Mesenchymal stem cell (in vitro differentiated cells and primary cell): ENCODE measurements at regions not wholly inside any gene's neighbourhood (a gene's known extent, or its start where the extent isn't known, plus 50 kb on each side); places are given as distances from the start of the nearest gene placed in this dataset.

Experiments used
- DNase-seq: peaks from one replicate; pipeline ENCODE4 v3.0.0-alpha.2; 2013
- H2AFZ ChIP-seq: one replicate; pipeline ENCODE4 v1.6.1; 2013; ENCODE audit warnings: low read depth, mild to moderate bottlenecking, control low read depth, inconsistent platforms, low read length, moderate library complexity
- H2AK5ac ChIP-seq: 2 replicates; pipeline ENCODE4 v1.6.1; 2013; ENCODE audit warnings: low read length, moderate library complexity, mild to moderate bottlenecking, inconsistent platforms; ENCODE audit not compliant: severe bottlenecking
- H2BK120ac ChIP-seq: one replicate; pipeline ENCODE4 v1.6.1; 2013; ENCODE audit warnings: low read depth, mild to moderate bottlenecking, inconsistent platforms, low read length, moderate library complexity
- H2BK12ac ChIP-seq, 2 experiments: one replicate each; pipeline ENCODE4 v1.6.1; 2013; ENCODE audit warnings: inconsistent platforms in 2 of 2, low read length in 2 of 2, mild to moderate bottlenecking in 2 of 2, moderate library complexity in 2 of 2, control low read depth in 1 of 2
- H2BK15ac ChIP-seq: one replicate; pipeline ENCODE4 v1.6.1; 2013; ENCODE audit warnings: mild to moderate bottlenecking, low read depth, inconsistent platforms; ENCODE audit not compliant: poor library complexity, severe bottlenecking
- H2BK5ac ChIP-seq: 2 replicates; pipeline ENCODE4 v1.6.1; 2013; ENCODE audit warnings: low read depth, mild to moderate bottlenecking, low read length, control low read depth, inconsistent platforms; ENCODE audit not compliant: poor library complexity, severe bottlenecking
- H3K14ac ChIP-seq, 2 experiments: one replicate each; pipeline ENCODE4 v1.6.1; 2013; ENCODE audit warnings: inconsistent platforms in 2 of 2, low read length in 2 of 2, control low read depth in 1 of 2, mild to moderate bottlenecking in 1 of 2, moderate library complexity in 1 of 2
- H3K18ac ChIP-seq, 2 experiments: one replicate each; pipeline ENCODE4 v1.6.1; 2013; ENCODE audit warnings: inconsistent platforms in 2 of 2, low read length in 2 of 2, control low read depth in 1 of 2, low read depth in 1 of 2, mild to moderate bottlenecking in 1 of 2
- H3K23ac ChIP-seq, 2 experiments: one replicate each; pipeline ENCODE4 v1.6.1; 2013; ENCODE audit warnings: inconsistent platforms in 2 of 2, low read length in 2 of 2, mild to moderate bottlenecking in 2 of 2, moderate library complexity in 2 of 2, control low read depth in 1 of 2
- H3K27ac ChIP-seq: 2 replicates; pipeline ENCODE4 v1.5.1; 2013; ENCODE audit warnings: mild to moderate bottlenecking, moderate library complexity, low read length, control low read depth, inconsistent platforms; ENCODE audit not compliant: poor library complexity, severe bottlenecking
- H3K27me3 ChIP-seq, 2 experiments: 2 replicates each; pipeline versions ENCODE4 v1.6.1 to v1.7.0; 2013; ENCODE audit warnings: low read length in 2 of 2, mild to moderate bottlenecking in 2 of 2, moderate library complexity in 2 of 2, control low read depth in 1 of 2, inconsistent platforms in 1 of 2; ENCODE audit not compliant: control insufficient read depth in 1 of 2, insufficient read depth in 1 of 2
- H3K36me3 ChIP-seq, 2 experiments: 2 replicates each; pipeline versions ENCODE4 v1.6.1 to v1.7.0; 2013; ENCODE audit warnings: low read length in 2 of 2, control low read depth in 1 of 2, inconsistent platforms in 1 of 2, low read depth in 1 of 2, mild to moderate bottlenecking in 1 of 2; ENCODE audit not compliant: insufficient read depth in 2 of 2, control insufficient read depth in 1 of 2
- H3K4ac ChIP-seq, 2 experiments: one replicate each; pipeline ENCODE4 v1.6.1; 2013; ENCODE audit warnings: inconsistent platforms in 2 of 2, low read length in 2 of 2, mild to moderate bottlenecking in 2 of 2, moderate library complexity in 2 of 2, control low read depth in 1 of 2, low read depth in 1 of 2
- H3K4me1 ChIP-seq: 2 replicates; pipeline ENCODE4 v1.6.1; 2013; ENCODE audit warnings: low read depth, low read length, control low read depth; ENCODE audit not compliant: control insufficient read depth, insufficient read depth
- H3K4me2 ChIP-seq: 2 replicates; pipeline ENCODE4 v1.6.1; 2013; ENCODE audit warnings: low read length, mild to moderate bottlenecking, inconsistent platforms; ENCODE audit not compliant: poor library complexity, severe bottlenecking
- H3K4me3 ChIP-seq, 2 experiments: 2 replicates each; pipeline versions ENCODE4 v1.5.1 to v1.7.0; 2013; ENCODE audit warnings: low read length in 2 of 2, mild to moderate bottlenecking in 2 of 2, control low read depth in 1 of 2, low read depth in 1 of 2; ENCODE audit not compliant: insufficient read depth in 1 of 2
- H3K79me1 ChIP-seq: replicated peaks from 2 replicates; pipeline ENCODE4 v1.6.1; 2013; ENCODE audit warnings: mild to moderate bottlenecking, control low read depth, low read length, inconsistent platforms; ENCODE audit not compliant: poor library complexity, severe bottlenecking
- H3K9ac ChIP-seq: 2 replicates; pipeline ENCODE4 v1.7.0; 2013; ENCODE audit warnings: mild to moderate bottlenecking, low read length, moderate library complexity
- H3K9me3 ChIP-seq: 2 replicates; pipeline ENCODE4 v1.7.0; 2013; ENCODE audit warnings: mild to moderate bottlenecking, low read length; ENCODE audit not compliant: control insufficient read depth
- H4K8ac ChIP-seq: one replicate; pipeline ENCODE4 v1.6.1; 2013; ENCODE audit warnings: inconsistent platforms, mild to moderate bottlenecking, low read length, moderate library complexity
- H4K91ac ChIP-seq: one replicate; pipeline ENCODE4 v1.6.1; 2013; ENCODE audit warnings: mild to moderate bottlenecking, low read length, inconsistent platforms
- WGBS: methylation state at CpG from one replicate; pipeline ENCODE4 v1.1.7; 2013; ENCODE audit warnings: mixed read lengths; 5-methylcytosine and 5-hydroxymethylcytosine counted together

- Histone ChIP-seq H2BK120ac (no peak overlapping the region), H2AFZ (no peak overlapping the region), H4K8ac (no peak overlapping the region), H2BK12ac (no peak overlapping the region), H3K18ac (no peak overlapping the region), H3K4me1 (no peaks in the 10 kb centered on the region), H3K4me3 (no peak overlapping the region), H2AK5ac (no peak overlapping the region), H2BK15ac (no peak overlapping the region), H3K9ac (no peak overlapping the region), H4K91ac (no peak overlapping the region), H3K9me3 (no peaks in the 10 kb centered on the region), H3K27me3 (no peaks in the 10 kb centered on the region), H2BK5ac (no peak overlapping the region), H3K36me3 (no peaks in the 10 kb centered on the region), H3K27ac (no peak overlapping the region), H3K79me1 (no peaks in the 10 kb centered on the region), H3K4me2 (no peak overlapping the region), H3K23ac (no peak overlapping the region), H3K4ac (no peak overlapping the region), H3K14ac (no peak overlapping the region)
- no peak for DNase-seq
- no CpG with 5 or more reads among the region's 1 CpG for WGBS
Measured at GRCh38 chrX:98605941-98606340, 1722.2 kb downstream of the RPA4 start.

DNA sequence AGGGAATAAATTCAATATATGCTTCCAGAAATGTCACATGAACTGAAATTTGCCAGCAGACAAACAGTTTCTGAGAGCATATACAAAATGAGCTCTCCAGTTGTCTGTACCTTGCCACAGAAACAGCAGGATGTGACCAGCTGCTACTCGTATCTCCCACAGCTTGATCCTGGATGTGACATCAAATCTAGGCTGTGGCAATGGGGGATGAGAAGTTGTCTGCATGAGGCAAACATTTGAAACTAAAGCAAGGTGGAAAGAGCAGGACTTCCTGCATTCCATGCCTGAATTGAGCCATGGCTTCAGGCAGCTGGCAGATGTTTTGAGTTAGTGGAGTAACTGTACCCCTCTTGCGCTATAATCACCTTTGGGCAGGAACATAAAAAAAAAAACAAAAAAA lies 1724.0 kb downstream of the RPA4 start:
- DNase-seq, result peak; percentile 1
- H3K23ac ChIP-seq, result no peak overlapping the region
- no peak overlapping the region for H3K4ac ChIP-seq
- no peaks in the 10 kb centered on the region for H3K9me3 ChIP-seq
- peak overlapping the region in 1 of 2 experiments; percentile 5 for H3K18ac ChIP-seq
- WGBS, result 73% methylated on average over 1 of the region's 2 CpGs
- H3K4me1 ChIP-seq, result no peaks in the 10 kb centered on the region
- H2AK5ac ChIP-seq, result no peak overlapping the region
- H3K9ac ChIP-seq, result no peak overlapping the region
- no peak overlapping the region for H2BK120ac ChIP-seq
- no peak overlapping the region for H3K14ac ChIP-seq
- H3K27ac ChIP-seq, result no peak overlapping the region
- no peak overlapping the region for H2BK15ac ChIP-seq
- H3K79me1 ChIP-seq, result no peaks in the 10 kb centered on the region
- no peaks in the 10 kb centered on the region for H3K27me3 ChIP-seq
- H2BK12ac ChIP-seq, result no peak overlapping the region
- H3K4me2 ChIP-seq, result no peak overlapping the region
- no peak overlapping the region for H3K4me3 ChIP-seq
- H3K36me3 ChIP-seq, result no peaks in the 10 kb centered on the region
- no peak overlapping the region for H2AFZ ChIP-seq
- no peak overlapping the region for H4K91ac ChIP-seq
- no peak overlapping the region for H4K8ac ChIP-seq
- H2BK5ac ChIP-seq, result no peak overlapping the region

DNA sequence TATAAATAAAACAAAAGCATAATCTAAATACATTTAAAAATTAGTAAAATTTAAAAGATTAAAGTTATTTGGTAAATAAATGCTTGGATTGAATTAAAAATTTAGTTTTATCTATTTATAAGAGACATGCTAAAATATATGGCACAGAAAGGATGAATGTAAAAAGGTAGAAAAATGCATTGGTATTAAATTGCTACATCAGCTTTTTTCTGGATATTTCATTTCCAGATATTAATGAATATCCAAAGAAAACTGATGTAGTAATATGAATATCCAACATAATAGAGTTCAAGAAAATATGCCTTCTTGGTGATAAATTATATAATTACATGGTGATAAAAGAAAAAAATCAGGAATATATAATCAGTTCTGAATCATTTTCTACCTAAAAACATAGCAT lies 1743.9 kb downstream of the RPA4 start:
- no peak overlapping the region for H3K27ac ChIP-seq
- H3K4me2 ChIP-seq, result no peak overlapping the region
- no peaks in the 10 kb centered on the region for H3K79me1 ChIP-seq
- no peak overlapping the region for H3K14ac ChIP-seq
- H3K36me3 ChIP-seq, result no peaks in the 10 kb centered on the region
- H4K91ac ChIP-seq, result no peak overlapping the region
- no peak overlapping the region for H3K23ac ChIP-seq
- no peak for DNase-seq
- no peak overlapping the region for H3K4ac ChIP-seq
- H2BK15ac ChIP-seq, result no peak overlapping the region
- no peak overlapping the region for H3K18ac ChIP-seq
- H2BK5ac ChIP-seq, result no peak overlapping the region
- H2AK5ac ChIP-seq, result no peak overlapping the region
- H3K27me3 ChIP-seq, result no peaks in the 10 kb centered on the region
- H2AFZ ChIP-seq, result no peak overlapping the region
- no peak overlapping the region for H2BK12ac ChIP-seq
- H3K9ac ChIP-seq, result no peak overlapping the region
- H4K8ac ChIP-seq, result no peak overlapping the region
- no peak overlapping the region for H2BK120ac ChIP-seq
- no peak overlapping the region for H3K4me3 ChIP-seq
- H3K9me3 ChIP-seq, result no peaks in the 10 kb centered on the region
- no peaks in the 10 kb centered on the region for H3K4me1 ChIP-seq

GRCh38 chrX:98637451-98637850 lies 1753.7 kb downstream of the RPA4 start:
- no peak overlapping the region for H4K91ac ChIP-seq
- no peak overlapping the region for H3K4me2 ChIP-seq
- no peak overlapping the region for H3K18ac ChIP-seq
- no peak overlapping the region for H2BK120ac ChIP-seq
- H3K23ac ChIP-seq, result no peak overlapping the region
- no peaks in the 10 kb centered on the region for H3K27me3 ChIP-seq
- H2AFZ ChIP-seq, result no peak overlapping the region
- H3K4me1 ChIP-seq, result no peaks in the 10 kb centered on the region
- no peak overlapping the region for H3K27ac ChIP-seq
- H2BK12ac ChIP-seq, result no peak overlapping the region
- H3K9me3 ChIP-seq, result peaks cover 7% of the 10 kb centered on the region
- no peak overlapping the region for H3K9ac ChIP-seq
- H2BK5ac ChIP-seq, result no peak overlapping the region
- no peak overlapping the region for H4K8ac ChIP-seq
- no peak overlapping the region for H3K4me3 ChIP-seq
- H2AK5ac ChIP-seq, result no peak overlapping the region
- H3K36me3 ChIP-seq, result no peaks in the 10 kb centered on the region
- H3K79me1 ChIP-seq, result no peaks in the 10 kb centered on the region
- no peak overlapping the region for H2BK15ac ChIP-seq
- no peak overlapping the region for H3K14ac ChIP-seq
- H3K4ac ChIP-seq, result no peak overlapping the region
- DNase-seq, result no peak
